HUDEP-2 (cell line): ENCODE measurements at regions not wholly inside any gene's neighbourhood (a gene's known extent, or its start where the extent isn't known, plus 50 kb on each side); places are given as distances from the start of the nearest gene placed in this dataset.

ENCODE experiments used
- DNase-seq, 76 experiments: peaks; one replicate each; lab custom pipeline; 2025; ENCODE audit not compliant: unreplicated experiment in 76 of 76; lab: John Stamatoyannopoulos, UW

DNA sequence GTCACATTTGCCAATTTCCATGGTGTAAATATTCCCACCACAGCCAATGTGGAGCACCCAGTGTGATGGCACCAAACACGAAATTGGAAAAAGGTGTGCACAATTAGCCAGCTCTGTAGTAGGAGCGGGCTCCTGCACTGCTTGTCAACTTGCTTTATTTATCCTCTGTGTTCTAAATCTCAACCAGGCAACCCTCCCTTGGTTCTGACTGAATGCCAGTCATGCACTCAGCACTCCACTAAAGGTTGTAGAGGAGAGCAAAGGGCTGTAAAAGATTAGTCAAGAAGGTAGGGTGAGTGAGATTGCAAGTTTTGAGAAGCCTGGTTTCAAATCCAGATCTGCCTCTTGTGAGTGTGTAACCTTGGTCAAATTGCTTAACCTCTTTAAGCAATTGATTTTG, 71.5 kb upstream of the EGR2 start:
- no peak for DNase-seq

- DNase-seq, result no peak
Observed at GRCh38 chr10:62885684-62886461, 69.7 kb upstream of the EGR2 start.

DNA sequence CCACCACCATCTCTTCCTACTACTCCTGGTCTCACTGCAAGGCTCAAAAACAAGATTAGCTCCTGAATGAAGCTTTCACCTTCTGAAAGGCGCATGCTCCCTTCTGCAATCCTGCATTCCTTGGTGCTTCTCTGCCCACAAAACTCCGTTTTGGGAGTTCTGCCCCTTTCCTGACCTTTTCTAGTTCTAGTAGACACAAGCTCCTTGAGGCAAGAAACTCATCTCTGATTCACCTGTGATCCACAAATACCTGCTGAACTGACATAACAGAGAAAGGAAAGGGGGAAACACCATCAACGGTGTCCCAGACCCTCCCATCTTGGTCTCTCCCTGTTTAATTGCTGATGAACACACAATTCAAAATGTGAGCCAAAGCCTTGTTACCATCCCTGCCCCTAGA, 64.0 kb upstream of the EGR2 start:
- DNase-seq, result no peak

GRCh38 chr10:62873866-62874265, 57.7 kb upstream of the EGR2 start:
- no peak for DNase-seq

- no peak for DNase-seq
Observed at GRCh38 chr10:62870866-62871265, 54.7 kb upstream of the EGR2 start.

DNA sequence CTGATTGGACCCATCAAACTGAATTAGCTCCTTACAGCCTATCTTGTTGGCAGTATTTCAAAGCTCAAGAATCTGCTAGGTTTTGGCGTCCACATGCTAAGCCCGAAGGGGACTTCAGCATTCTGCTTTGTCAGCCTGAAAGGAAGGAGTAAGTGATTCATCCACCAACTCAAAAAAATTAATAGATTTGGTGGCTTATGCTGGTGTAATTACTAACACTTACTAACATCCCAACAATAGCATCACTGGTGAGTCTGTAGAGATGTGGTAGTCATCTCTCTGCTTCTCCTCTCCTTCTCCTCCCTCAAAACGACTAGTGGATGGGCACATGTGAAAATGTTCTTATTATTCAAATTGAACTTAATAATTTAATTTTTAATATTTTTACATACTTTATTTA, 53.8 kb upstream of the EGR2 start:
- DNase-seq, result no peak

DNA sequence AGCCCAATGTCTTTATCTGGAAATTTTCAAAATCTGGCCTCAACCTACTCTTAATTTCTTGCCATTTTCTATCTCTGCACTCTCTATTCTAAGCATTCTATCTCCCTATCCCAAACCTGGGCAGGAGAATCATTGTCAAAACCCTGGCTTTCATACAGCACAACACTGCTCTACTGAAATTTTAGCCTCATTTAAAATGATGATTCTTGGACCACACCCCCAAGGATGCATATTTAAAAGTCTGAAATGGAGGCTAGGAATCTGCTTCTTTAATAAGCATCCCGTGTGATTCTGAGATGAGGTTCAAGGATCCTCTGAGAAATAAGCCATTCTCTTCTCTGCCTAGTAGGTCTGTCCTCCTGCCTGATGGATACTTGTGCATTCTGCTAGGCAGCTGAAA, 50.8 kb upstream of the EGR2 start:
- DNase-seq, result no peak

DNA sequence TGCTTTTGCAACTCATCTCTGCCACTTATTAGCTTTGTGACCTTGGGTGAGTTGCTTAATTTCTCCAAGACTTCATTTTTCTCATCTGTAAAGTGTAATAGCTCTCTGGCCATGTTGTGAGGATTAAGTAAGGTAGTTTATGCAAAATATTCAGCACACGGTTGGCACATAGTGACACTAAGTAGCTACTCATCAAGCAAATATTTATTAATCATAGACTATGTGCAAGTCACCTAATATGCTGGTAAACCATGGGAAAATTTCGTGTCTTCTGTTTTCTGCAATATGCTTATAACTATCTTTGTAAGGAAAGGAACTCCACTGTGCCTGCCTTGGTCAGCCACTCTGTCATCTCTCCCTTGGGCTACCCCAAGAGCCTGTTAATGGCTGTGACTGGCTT, 50.3 kb upstream of the EGR2 start:
- no peak for DNase-seq
